ENCODE measurements at regions not wholly inside any gene's neighbourhood (a gene's known extent, or its start where the extent isn't known, plus 50 kb on each side); places are given as distances from the start of the nearest gene placed in this dataset.

GRCh38 chr1:234922987-234923386 lies 205.7 kb downstream of the TOMM20 start:
- no peak for TF ChIP-seq CTCF (IDR thresholded peaks at IDR 0.05)
- TF ChIP-seq TCF7L2 (IDR thresholded peaks at IDR 0.05; ENCODE audit: low read depth, low read length) = no peak

Measured in Panc1 (cell line).